ENCODE measurements at regions not wholly inside any gene's neighbourhood (a gene's known extent, or its start where the extent isn't known, plus 50 kb on each side); places are given as distances from the start of the nearest gene placed in this dataset.

GRCh38 chr2:51782921-51783765, 751.2 kb upstream of the NRXN1 start:
- no peak for TF ChIP-seq REST (IDR thresholded peaks at IDR 0.05; ENCODE audit: insufficient read depth in 1 of 2, low read depth in 2 of 2, low read length in 2 of 2)
- TF ChIP-seq POLR2AphosphoS5 (IDR thresholded peaks at IDR 0.05; ENCODE audit: low read depth, low read length), result no peak

Data from PFSK-1 (cell line).